HCT116 (cell line): ENCODE measurements at regions not wholly inside any gene's neighbourhood (a gene's known extent, or its start where the extent isn't known, plus 50 kb on each side); places are given as distances from the start of the nearest gene placed in this dataset.

Experiments used
- ATAC-seq: fragments of 200-7000 bp; cut with Tn5 transposase; 2 replicates; pipeline ENCODE4 v1.9.1; 2020; ENCODE audit warnings: mild to moderate bottlenecking, moderate library complexity
- BruUV-seq: library from RNA; stranded (reverse); fragments of 400-500 nt; replicated peaks from 2 replicates; lab custom pipeline; 2021; lab: Mats Ljungman, UMichigan
- CTCF ChIA-PET: fragments of 300-600 bp; sonication (Branson Sonifier 250); formaldehyde crosslinking; loops from one replicate; lab custom pipeline; 2021; ENCODE audit warnings: antibody characterized with exemption; lab: Charles Lee
- POLR2A ChIA-PET: fragments of 300-600, 350-600 bp; sonication (Branson Sonifier 250); formaldehyde crosslinking; loops from one replicate; lab custom pipeline; 2021; ENCODE audit warnings: antibody characterized with exemption; lab: Charles Lee
- RAD21 ChIA-PET, 2 experiments: fragments of 300-600 bp; sonication (Branson Sonifier 250); formaldehyde crosslinking; loops; one replicate each; lab custom pipeline; 2023; ENCODE audit warnings: low total read pairs in 2 of 2; ENCODE audit not compliant: uncharacterized antibody in 2 of 2, unreplicated experiment in 2 of 2, low non-redundant PET in 1 of 2; lab: Charles Lee
- DNase-seq: peaks from one replicate; pipeline ENCODE4 v3.0.0-alpha.2; 2010; ENCODE audit warnings: low read depth, low spot score
- H2AFZ ChIP-seq: fragments of 200-600 bp; shearing (Covaris generic), sonication (generic); 2 replicates; pipeline ENCODE4 v1.6.1; 2017; ENCODE audit warnings: low read depth, mixed run types, mixed read lengths, antibody characterized with exemption, low read length; ENCODE audit not compliant: poor library complexity, severe bottlenecking
- H3K27ac ChIP-seq: 2 replicates; pipeline ENCODE4 v1.5.1; 2012; ENCODE audit warnings: low read depth, low read length
- H3K27me3 ChIP-seq: fragments of 200-600 bp; sonication (generic); 2 replicates; pipeline ENCODE4 v1.6.1; 2016; ENCODE audit warnings: mixed run types, low read length, mixed read lengths; ENCODE audit not compliant: insufficient read depth
- H3K36me3 ChIP-seq, 2 experiments: fragments of 200-500 bp in 1 of 2; fragments of 200-600 bp in 1 of 2; sonication (Bioruptor generic) in 1 of 2; sonication (generic) in 1 of 2; 2 replicates each; pipeline versions ENCODE4 v1.5.1 to v1.6.1; 2014 to 2016; ENCODE audit warnings: low read length in 2 of 2, inconsistent platforms in 1 of 2, mixed read lengths in 1 of 2, mixed run types in 1 of 2; ENCODE audit not compliant: insufficient read depth in 2 of 2, control insufficient read depth in 1 of 2
- H3K4me1 ChIP-seq, 2 experiments: fragments of 200-600 bp in 1 of 2; sonication (generic) in 1 of 2; 2 replicates each; pipeline versions ENCODE4 v1.5.1 to v1.6.1; 2012 to 2017; ENCODE audit warnings: low read length in 2 of 2, inconsistent platforms in 1 of 2, mild to moderate bottlenecking in 1 of 2, mixed read lengths in 1 of 2, mixed run types in 1 of 2, moderate library complexity in 1 of 2; ENCODE audit not compliant: insufficient read depth in 2 of 2, control insufficient read depth in 1 of 2
- H3K4me2 ChIP-seq: fragments of 200-600 bp; sonication (generic); 2 replicates; pipeline ENCODE4 v1.6.1; 2017; ENCODE audit warnings: mixed run types, low read length, mixed read lengths
- H3K4me3 ChIP-seq, 2 experiments: fragments of 200-600 bp in 1 of 2; sonication (generic) in 1 of 2; replicated peaks in 1 of 2; 2 replicates each; pipeline ENCODE4 v1.5.1; 2011 to 2016; ENCODE audit warnings: low read length in 2 of 2, control low read depth in 1 of 2, low read depth in 1 of 2, mild to moderate bottlenecking in 1 of 2, mixed read lengths in 1 of 2, mixed run types in 1 of 2
- H3K79me2 ChIP-seq: fragments of 200-600 bp; sonication (generic); 2 replicates; pipeline ENCODE4 v1.6.1; 2017; ENCODE audit warnings: mild to moderate bottlenecking, mixed run types, low read length, moderate library complexity, mixed read lengths; ENCODE audit not compliant: insufficient read depth
- H3K9ac ChIP-seq: fragments of 200-600 bp; sonication (generic); 2 replicates; pipeline ENCODE4 v1.6.1; 2016; ENCODE audit warnings: low read length, mixed read lengths
- H3K9me2 ChIP-seq: fragments of 200-600 bp; sonication (generic), shearing (Covaris generic); 2 replicates; pipeline ENCODE4 v1.6.1; 2017; ENCODE audit warnings: mixed run types, mild to moderate bottlenecking, moderate library complexity; ENCODE audit not compliant: insufficient read depth
- H3K9me3 ChIP-seq, 2 experiments: fragments of 200-500 bp in 1 of 2; fragments of 200-600 bp in 1 of 2; sonication (Bioruptor generic) in 1 of 2; sonication (generic) in 1 of 2; 2 replicates each; pipeline ENCODE4 v1.6.1; 2014 to 2017; ENCODE audit warnings: low read length in 2 of 2, mixed read lengths in 2 of 2, inconsistent platforms in 1 of 2, low read depth in 1 of 2, mild to moderate bottlenecking in 1 of 2, mixed run types in 1 of 2, moderate library complexity in 1 of 2; ENCODE audit not compliant: control insufficient read depth in 1 of 2, insufficient read depth in 1 of 2
- H4K20me1 ChIP-seq: fragments of 200-600 bp; sonication (generic), shearing (Covaris generic); 2 replicates; pipeline ENCODE4 v1.6.1; 2017; ENCODE audit warnings: mixed run types, mild to moderate bottlenecking, moderate library complexity; ENCODE audit not compliant: insufficient read depth
- CBX3 ChIP-seq: IDR thresholded peaks from 2 replicates; pipeline ENCODE4 v1.6.1; 2012; ENCODE audit warnings: low read depth
- ELF1 ChIP-seq: IDR thresholded peaks from 2 replicates; pipeline ENCODE4 v1.6.1; 2012; ENCODE audit warnings: low read depth, borderline replicate concordance
- JUND ChIP-seq: IDR thresholded peaks from 2 replicates; pipeline ENCODE4 v1.6.1; 2012
- SIN3A ChIP-seq: IDR thresholded peaks from 2 replicates; pipeline ENCODE4 v1.6.1; 2012; ENCODE audit warnings: low read depth
- SP1 ChIP-seq: IDR thresholded peaks from 2 replicates; pipeline ENCODE4 v1.6.1; 2012; ENCODE audit warnings: low read depth
- YY1 ChIP-seq: IDR thresholded peaks from 2 replicates; pipeline ENCODE4 v1.6.1; 2011; ENCODE audit warnings: low read length, low read depth, moderate library complexity, mild to moderate bottlenecking; ENCODE audit not compliant: insufficient replicate concordance; ENCODE audit errors: extremely low read depth
- ZNF274 ChIP-seq: fragments of 200-500 bp; sonication (Bioruptor generic); IDR thresholded peaks from 2 replicates; pipeline ENCODE4 v1.6.1; 2014; ENCODE audit warnings: mild to moderate bottlenecking, low read depth, low read length, inconsistent platforms
- intact Hi-C: fragments of 100-400 bp; cut with micrococcal nuclease; formaldehyde crosslinking; loops from 2 replicates; pipeline ENCODE4 v1.10.0; 2022
- TF ChIP-seq, protein P1 (sequence below): IDR thresholded peaks from 2 replicates; pipeline ENCODE4 v1.6.1; 2012

DNA sequence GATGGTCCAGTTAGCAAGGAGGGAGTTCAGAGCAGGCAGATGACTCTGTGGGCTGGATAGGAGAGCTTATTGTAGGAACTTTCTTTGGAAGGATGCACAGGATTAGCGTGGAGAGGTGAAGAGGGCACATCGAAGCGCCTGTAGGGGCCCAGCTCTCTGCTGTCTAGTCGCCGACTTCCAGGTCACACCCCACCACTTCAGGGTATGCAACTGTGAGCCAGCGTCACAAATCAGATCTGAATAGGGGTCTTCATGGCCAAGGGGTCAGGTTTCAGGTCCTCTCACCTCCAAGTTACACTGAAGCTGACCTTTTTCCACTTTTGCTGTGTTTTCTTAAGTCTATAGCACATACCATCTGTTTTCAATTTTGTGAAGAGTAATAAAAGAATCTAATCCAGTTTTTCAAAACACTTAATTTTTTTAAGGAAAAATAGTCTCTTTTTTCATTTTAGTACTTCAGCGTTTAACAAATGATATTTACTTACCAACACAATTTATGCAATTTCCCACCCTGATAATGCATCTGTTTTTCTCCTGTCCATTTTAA, 364.2 kb upstream of the CLINT1 start:
- no peaks in the 10 kb centered on the region for H3K9me3 ChIP-seq
- no peaks in the 10 kb centered on the region for H3K79me2 ChIP-seq
- H3K27me3 ChIP-seq, result peaks cover 12% of the 10 kb centered on the region
- no peak overlapping the region for H2AFZ ChIP-seq
- DNase-seq (no peak), ATAC-seq (no peak)
- H3K4me1 ChIP-seq, result no peaks in the 10 kb centered on the region
- H3K36me3 ChIP-seq, result no peaks in the 10 kb centered on the region
- ChIA-PET RAD21 (no interaction called here), POLR2A (no interaction called here), CTCF (no interaction called here)
- no TSS peak for BruUV-seq
- no peak overlapping the region for H3K27ac ChIP-seq
- TF ChIP-seq SP1 (no peak), ELF1 (no peak), JUND (no peak), YY1 (no peak), SIN3A (no peak)
- intact Hi-C loops, result no loop called here
- no peak overlapping the region for H3K4me2 ChIP-seq
- H3K9me2 ChIP-seq, result no peaks in the 10 kb centered on the region
- H3K9ac ChIP-seq, result no peak overlapping the region
- no peaks in the 10 kb centered on the region for H4K20me1 ChIP-seq
- no peak overlapping the region for H3K4me3 ChIP-seq

DNA sequence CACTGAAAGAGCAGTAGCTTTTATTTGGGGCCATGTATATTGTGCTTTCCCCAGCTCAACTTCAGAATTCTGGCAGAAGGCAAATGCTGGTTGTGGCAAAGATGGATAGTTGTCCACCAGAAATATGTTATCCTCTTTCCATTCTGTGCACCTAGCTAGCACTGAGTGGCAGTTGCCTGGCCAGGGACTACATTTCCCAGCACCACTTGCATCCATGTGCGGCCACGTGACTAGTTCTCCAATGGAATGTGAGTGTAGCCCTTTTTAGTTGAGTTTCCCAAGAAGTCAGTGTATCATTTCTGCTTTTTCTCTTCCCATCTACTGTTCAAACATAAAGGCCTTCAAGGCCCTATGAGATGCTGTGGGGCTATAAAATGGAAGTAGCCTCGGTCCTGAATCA, 354.0 kb upstream of the CLINT1 start:
- peaks cover 9% of the 10 kb centered on the region for H3K27me3 ChIP-seq
- CTCF ChIA-PET, result no interaction called here
- BruUV-seq, result no TSS peak
- no peaks in the 10 kb centered on the region for H4K20me1 ChIP-seq
- intact Hi-C loops, result no loop called here
- no peaks in the 10 kb centered on the region for H3K79me2 ChIP-seq
- no peak overlapping the region for H3K9ac ChIP-seq
- no peak overlapping the region for H3K4me2 ChIP-seq
- H3K9me2 ChIP-seq, result no peaks in the 10 kb centered on the region
- TF ChIP-seq CBX3, result no peak
- no peak for TF ChIP-seq ZNF274
- TF ChIP-seq, protein P1, sequence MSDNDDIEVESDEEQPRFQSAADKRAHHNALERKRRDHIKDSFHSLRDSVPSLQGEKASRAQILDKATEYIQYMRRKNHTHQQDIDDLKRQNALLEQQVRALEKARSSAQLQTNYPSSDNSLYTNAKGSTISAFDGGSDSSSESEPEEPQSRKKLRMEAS, result peak; percentile 23; the same call in 1 of the 2 replicates
- H3K36me3 ChIP-seq, result no peaks in the 10 kb centered on the region
- H3K4me1 ChIP-seq, result no peaks in the 10 kb centered on the region
- POLR2A ChIA-PET, result no interaction called here
- no peak overlapping the region for H3K4me3 ChIP-seq
- ATAC-seq (peak; percentile 88), DNase-seq (peak; percentile 13)
- RAD21 ChIA-PET, result no interaction called here
- H3K9me3 ChIP-seq, result no peaks in the 10 kb centered on the region
- peak overlapping the region; percentile 63 for H2AFZ ChIP-seq
- no peak overlapping the region for H3K27ac ChIP-seq
